ENCODE measurements at regions not wholly inside any gene's neighbourhood (a gene's known extent, or its start where the extent isn't known, plus 50 kb on each side); places are given as distances from the start of the nearest gene placed in this dataset.

- TF ChIP-seq KLF17 (tag by site-specific recombination; IDR thresholded peaks at IDR 0.05) = no peak
- no peak for TF ChIP-seq ZNF626 (tag by site-specific recombination; IDR thresholded peaks at IDR 0.05)
- TF ChIP-seq ZBTB49 (tag by site-specific recombination; IDR thresholded peaks at IDR 0.05; ENCODE audit: low read depth) = no peak
- TF ChIP-seq ZNF571 (tag by site-specific recombination; IDR thresholded peaks at IDR 0.05) = no peak
These were observed 334.8 kb upstream of the NOVA1 start (continued) for GRCh38 chr14:26932606-26933005.

DNA sequence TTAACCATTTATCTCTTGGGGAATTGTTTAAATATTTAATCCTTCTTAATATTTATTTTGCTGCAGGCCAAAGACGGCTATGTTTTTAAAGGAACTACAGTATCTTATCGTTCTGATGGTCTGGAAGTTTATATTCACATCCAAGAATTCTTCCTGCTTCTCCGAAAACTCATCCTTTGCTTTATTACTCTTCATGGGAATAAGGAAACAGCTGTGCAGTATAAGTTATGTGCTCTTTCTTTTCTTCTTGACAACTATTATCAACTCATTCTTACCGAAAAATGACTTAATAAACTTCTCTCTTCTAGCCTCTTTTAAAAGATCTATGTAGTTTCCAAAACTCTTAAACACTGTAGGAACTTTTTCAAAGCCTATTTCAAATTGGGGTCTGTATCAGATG is 335.6 kb upstream of the NOVA1 start:
- no peaks in the 10 kb centered on the region for H3K36me3 ChIP-seq (ENCODE audit: control insufficient read depth in 2 of 2, insufficient read depth in 1 of 2, low read length in 2 of 2)
- H3K9me3 ChIP-seq (ENCODE audit: control insufficient read depth, insufficient read depth, low read depth, low read length) = no peaks in the 10 kb centered on the region
- H3K4me1 ChIP-seq (ENCODE audit: control insufficient read depth, insufficient read depth, low read length) = no peaks in the 10 kb centered on the region
- CTCF ChIA-PET = no interaction called here
- TF ChIP-seq IKZF3 (tag by site-specific recombination; IDR thresholded peaks at IDR 0.05) (no peak), ZNF423 (tag by site-specific recombination; IDR thresholded peaks at IDR 0.05) (no peak), ZNF202 (tag by site-specific recombination; IDR thresholded peaks at IDR 0.05; ENCODE audit: borderline replicate concordance) (no peak), ZNF18 (tag by site-specific recombination; IDR thresholded peaks at IDR 0.05) (no peak), ZNF133 (tag by site-specific recombination; IDR thresholded peaks at IDR 0.05) (no peak), ZNF626 (tag by site-specific recombination; IDR thresholded peaks at IDR 0.05) (no peak), ZNF677 (tag by site-specific recombination; IDR thresholded peaks at IDR 0.05) (no peak), YY1 (tag by site-specific recombination; IDR thresholded peaks at IDR 0.05) (no peak), ZNF837 (tag by site-specific recombination; IDR thresholded peaks at IDR 0.05) (no peak), ZNF157 (tag by site-specific recombination; IDR thresholded peaks at IDR 0.05) (no peak), ZNF645 (tag by site-specific recombination; IDR thresholded peaks at IDR 0.05) (no peak), ZNF416 (tag by site-specific recombination; IDR thresholded peaks at IDR 0.05) (no peak), ZBTB26 (tag by site-specific recombination; optimal IDR thresholded peaks at IDR 0.05) (no peak), ZNF596 (tag by site-specific recombination; IDR thresholded peaks at IDR 0.05) (no peak), ZNF701 (tag by site-specific recombination; IDR thresholded peaks at IDR 0.05) (no peak), ZBTB20 (tag by site-specific recombination; IDR thresholded peaks at IDR 0.05) (no peak), ZNF211 (tag by site-specific recombination; IDR thresholded peaks at IDR 0.05; ENCODE audit: low read depth) (no peak), ZNF449 (tag by site-specific recombination; IDR thresholded peaks at IDR 0.05) (no peak)
- TF ChIP-seq, protein P1, sequence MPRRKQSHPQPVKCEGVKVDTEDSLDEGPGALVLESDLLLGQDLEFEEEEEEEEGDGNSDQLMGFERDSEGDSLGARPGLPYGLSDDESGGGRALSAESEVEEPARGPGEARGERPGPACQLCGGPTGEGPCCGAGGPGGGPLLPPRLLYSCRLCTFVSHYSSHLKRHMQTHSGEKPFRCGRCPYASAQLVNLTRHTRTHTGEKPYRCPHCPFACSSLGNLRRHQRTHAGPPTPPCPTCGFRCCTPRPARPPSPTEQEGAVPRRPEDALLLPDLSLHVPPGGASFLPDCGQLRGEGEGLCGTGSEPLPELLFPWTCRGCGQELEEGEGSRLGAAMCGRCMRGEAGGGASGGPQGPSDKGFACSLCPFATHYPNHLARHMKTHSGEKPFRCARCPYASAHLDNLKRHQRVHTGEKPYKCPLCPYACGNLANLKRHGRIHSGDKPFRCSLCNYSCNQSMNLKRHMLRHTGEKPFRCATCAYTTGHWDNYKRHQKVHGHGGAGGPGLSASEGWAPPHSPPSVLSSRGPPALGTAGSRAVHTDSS (tag by site-specific recombination; IDR thresholded peaks at IDR 0.05) = no peak
- TF ChIP-seq, protein P2, sequence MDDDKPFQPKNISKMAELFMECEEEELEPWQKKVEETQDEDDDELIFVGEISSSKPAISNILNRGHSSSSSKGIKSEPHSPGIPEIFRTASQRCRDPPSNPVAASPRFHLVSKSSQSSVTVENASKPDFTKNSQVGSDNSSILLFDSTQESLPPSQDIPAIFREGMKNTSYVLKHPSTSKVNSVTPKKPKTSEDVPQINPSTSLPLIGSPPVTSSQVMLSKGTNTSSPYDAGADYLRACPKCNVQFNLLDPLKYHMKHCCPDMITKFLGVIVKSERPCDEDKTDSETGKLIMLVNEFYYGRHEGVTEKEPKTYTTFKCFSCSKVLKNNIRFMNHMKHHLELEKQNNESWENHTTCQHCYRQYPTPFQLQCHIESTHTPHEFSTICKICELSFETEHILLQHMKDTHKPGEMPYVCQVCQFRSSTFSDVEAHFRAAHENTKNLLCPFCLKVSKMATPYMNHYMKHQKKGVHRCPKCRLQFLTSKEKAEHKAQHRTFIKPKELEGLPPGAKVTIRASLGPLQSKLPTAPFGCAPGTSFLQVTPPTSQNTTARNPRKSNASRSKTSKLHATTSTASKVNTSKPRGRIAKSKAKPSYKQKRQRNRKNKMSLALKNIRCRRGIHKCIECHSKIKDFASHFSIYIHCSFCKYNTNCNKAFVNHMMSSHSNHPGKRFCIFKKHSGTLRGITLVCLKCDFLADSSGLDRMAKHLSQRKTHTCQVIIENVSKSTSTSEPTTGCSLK (tag by site-specific recombination; IDR thresholded peaks at IDR 0.05) = no peak
- POLR2A ChIA-PET = no interaction called here
- H3K4me3 ChIP-seq (ENCODE audit: low read depth, low read length) = no peak overlapping the region
- H3K27ac ChIP-seq (ENCODE audit: extremely low read depth, low read depth, low read length) = no peak overlapping the region

Measured in HEK293 (cell line).